HepG2 (cell line): ENCODE measurements at regions not wholly inside any gene's neighbourhood (a gene's known extent, or its start where the extent isn't known, plus 50 kb on each side); places are given as distances from the start of the nearest gene placed in this dataset.

ENCODE experiments used
- ATAC-seq: fragments of 200-7000 bp; cut with Tn5 transposase; 3 replicates; pipeline ENCODE4 v1.9.1; 2020; ENCODE audit warnings: mild to moderate bottlenecking, moderate library complexity
- BruUV-seq: library from RNA; stranded (reverse); fragments of 400-500 nt; replicated peaks from 2 replicates; lab custom pipeline; 2021; lab: Mats Ljungman, UMichigan
- CTCF ChIA-PET: fragments of 300-600 bp; formaldehyde crosslinking; extraction: SDS; loops from one replicate; lab custom pipeline; 2021; ENCODE audit warnings: low total read pairs, inconsistent platforms, low intra/inter-chr PET ratio; lab: Yijun Ruan, JAX
- POLR2A ChIA-PET: fragments of 350-600 bp; sonication (Branson Sonifier 250); formaldehyde crosslinking; loops from one replicate; lab custom pipeline; 2020; ENCODE audit warnings: antibody characterized with exemption, inconsistent platforms; lab: Yijun Ruan, JAX
- DNase-seq: peaks from one replicate; pipeline ENCODE4 v3.0.0-alpha.2; 2015; ENCODE audit warnings: low spot score
- FAIRE-seq: peaks from 3 replicates; lab custom pipeline; 2011; peaks lifted over from hg19 to GRCh38; lab: Jason Lieb, UNC
- H2AFZ ChIP-seq: one replicate; pipeline ENCODE4 v1.6.1; 2011; ENCODE audit warnings: low read length, inconsistent platforms
- H3K27ac ChIP-seq: fragments of 300-600 bp; 3 replicates; pipeline ENCODE4 v1.8.0; 2011; ENCODE audit warnings: mixed run types, mild to moderate bottlenecking, mixed read lengths, low read length, inconsistent platforms; ENCODE audit not compliant: insufficient read depth; ENCODE audit errors: extremely low read length
- H3K27me3 ChIP-seq, 2 experiments: fragments of 200-600 bp in 1 of 2; 2 replicates in 1 of 2; 3 replicates in 1 of 2; pipeline versions ENCODE4 v1.6.0 to v1.8.0; 2011; ENCODE audit warnings: low read length in 2 of 2, mild to moderate bottlenecking in 2 of 2, moderate library complexity in 2 of 2, inconsistent platforms in 1 of 2; ENCODE audit not compliant: insufficient read depth in 2 of 2, control insufficient read depth in 1 of 2
- H3K36me3 ChIP-seq, 2 experiments: fragments of 200-600 bp in 1 of 2; replicated peaks in 1 of 2; 2 replicates in 1 of 2; 3 replicates in 1 of 2; pipeline versions ENCODE4 v1.5.1 to v1.8.0; 2011; ENCODE audit warnings: low read length in 2 of 2, inconsistent platforms in 1 of 2; ENCODE audit not compliant: insufficient read depth in 2 of 2, control insufficient read depth in 1 of 2
- H3K4me1 ChIP-seq: 2 replicates; pipeline ENCODE4 v1.5.1; 2012; ENCODE audit warnings: low read length, inconsistent platforms; ENCODE audit not compliant: insufficient read depth
- H3K4me2 ChIP-seq: 2 replicates; pipeline ENCODE4 v1.6.0; 2011; ENCODE audit warnings: low read depth, low read length, inconsistent platforms
- H3K4me3 ChIP-seq, 3 experiments: fragments of 200-600 bp in 1 of 3; sonication (generic), shearing (Covaris generic) in 1 of 3; replicated peaks in 1 of 3; 2 replicates each; pipeline ENCODE4 v1.5.1; 2011 to 2016; ENCODE audit warnings: low read length in 3 of 3, inconsistent platforms in 2 of 3, low read depth in 2 of 3, mild to moderate bottlenecking in 2 of 3, control low read depth in 1 of 3, mixed read lengths in 1 of 3; ENCODE audit not compliant: insufficient read depth in 1 of 3
- H3K79me2 ChIP-seq: one replicate; pipeline ENCODE4 v1.6.1; 2011; ENCODE audit warnings: low read length, inconsistent platforms; ENCODE audit not compliant: insufficient read depth
- H3K9ac ChIP-seq: 2 replicates; pipeline ENCODE4 v1.6.0; 2011; ENCODE audit warnings: mild to moderate bottlenecking, low read depth, low read length, inconsistent platforms; ENCODE audit not compliant: insufficient read depth
- H3K9me3 ChIP-seq: 2 replicates; pipeline ENCODE4 v1.5.1; 2012; ENCODE audit warnings: mild to moderate bottlenecking, low read length
- H4K20me1 ChIP-seq: 2 replicates; pipeline ENCODE4 v1.6.0; 2011; ENCODE audit warnings: inconsistent platforms, mild to moderate bottlenecking, low read length, moderate library complexity; ENCODE audit not compliant: insufficient read depth
- ERF ChIP-seq: IDR thresholded peaks from 2 replicates; pipeline ENCODE4 v1.6.1; 2018; ENCODE audit warnings: missing biosample characterization, missing genetic modification reagents
- KDM5A ChIP-seq: fragments of 200-600 bp; sonication (generic); IDR thresholded peaks from 2 replicates; pipeline ENCODE4 v1.7.0; 2018; ENCODE audit warnings: antibody characterized with exemption, mild to moderate bottlenecking, low read length, borderline replicate concordance
- KLF12 ChIP-seq: sonication (generic); formaldehyde crosslinking; IDR thresholded peaks from 2 replicates; pipeline ENCODE4 v1.4.0; 2020; ENCODE audit warnings: missing genetic modification reagents, borderline replicate concordance
- POLR2AphosphoS5 ChIP-seq: IDR thresholded peaks from 2 replicates; pipeline ENCODE4 v1.6.1; 2012; ENCODE audit warnings: low read depth, low read length
- WGBS: methylation state at CpG from one replicate; pipeline ENCODE4 v1.1.6; 2017; ENCODE audit warnings: low lambda C conversion rate; 5-methylcytosine and 5-hydroxymethylcytosine counted together
- in situ Hi-C: cut with HindIII; loops from 2 replicates; pipeline ENCODE4 v1.10.0; 2017; ENCODE audit warnings: low pct_unique_long_range_greater_than_20kb; ENCODE audit not compliant: extremely low pct_ligation_motif_present
- intact Hi-C: fragments of 100-400 bp; cut with micrococcal nuclease; formaldehyde crosslinking; loops from one replicate; pipeline ENCODE4 v1.10.0; 2022; ENCODE audit not compliant: unreplicated experiment
- TF ChIP-seq, protein P1 (sequence below), 2 experiments: fragments of 450-650 bp in 1 of 2; sonication (generic) in 1 of 2; formaldehyde crosslinking in 1 of 2; IDR thresholded peaks; 2 replicates each; pipeline versions ENCODE4 v1.6.1 to v1.8.0; 2016 to 2022; ENCODE audit warnings: antibody characterized with exemption in 1 of 2, mild to moderate bottlenecking in 1 of 2, missing genetic modification reagents in 1 of 2
- TF ChIP-seq, protein P2 (sequence below): IDR thresholded peaks from 2 replicates; pipeline ENCODE4 v1.6.1; 2016; ENCODE audit warnings: missing compliant biosample characterization, missing genetic modification reagents, borderline replicate concordance

DNA sequence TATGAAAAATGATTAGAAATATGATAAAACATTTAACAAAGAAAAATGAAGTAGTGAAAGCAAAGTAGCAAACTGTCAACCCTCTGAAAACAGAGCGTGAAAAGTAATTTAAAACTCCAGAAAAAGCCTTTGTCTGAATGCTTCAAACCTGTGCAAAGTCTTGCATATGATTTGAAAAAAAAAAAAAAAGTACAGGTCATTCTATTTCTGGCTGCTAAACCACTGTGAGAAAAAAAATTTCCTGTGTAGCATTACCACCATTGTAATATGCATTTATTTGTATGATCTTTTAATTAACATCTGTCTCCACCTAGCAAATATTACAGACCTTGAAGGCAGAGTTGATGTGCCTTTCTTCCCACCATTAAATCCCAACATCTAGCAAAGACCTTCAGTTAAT lies 82.1 kb upstream of the CCDC68 start:
- no peak overlapping the region for H3K27ac ChIP-seq
- POLR2A ChIA-PET = no interaction called here
- WGBS = 0% methylated on average over 1 of the region's 1 CpG

More for the DNA sequence above, 82.1 kb upstream of the CCDC68 start:
- H3K4me1 ChIP-seq = no peaks in the 10 kb centered on the region
- intact Hi-C loops = no loop called here
- no peaks in the 10 kb centered on the region for H3K36me3 ChIP-seq
- H3K79me2 ChIP-seq = no peaks in the 10 kb centered on the region
- no peak for FAIRE-seq
- no peak overlapping the region for H3K4me3 ChIP-seq
- CTCF ChIA-PET = no interaction called here
- no peak for ATAC-seq
- no peaks in the 10 kb centered on the region for H3K27me3 ChIP-seq
- no peaks in the 10 kb centered on the region for H3K9me3 ChIP-seq
- H2AFZ ChIP-seq = no peak overlapping the region
- in situ Hi-C loops = no loop called here
- H3K4me2 ChIP-seq = no peak overlapping the region
- BruUV-seq = no TSS peak
- no peak for DNase-seq
- TF ChIP-seq KLF12 (CRISPR knock-in tag) (no peak), POLR2AphosphoS5 (no peak), ERF (CRISPR knock-in tag) (no peak), KDM5A (no peak)
- TF ChIP-seq, protein P1, sequence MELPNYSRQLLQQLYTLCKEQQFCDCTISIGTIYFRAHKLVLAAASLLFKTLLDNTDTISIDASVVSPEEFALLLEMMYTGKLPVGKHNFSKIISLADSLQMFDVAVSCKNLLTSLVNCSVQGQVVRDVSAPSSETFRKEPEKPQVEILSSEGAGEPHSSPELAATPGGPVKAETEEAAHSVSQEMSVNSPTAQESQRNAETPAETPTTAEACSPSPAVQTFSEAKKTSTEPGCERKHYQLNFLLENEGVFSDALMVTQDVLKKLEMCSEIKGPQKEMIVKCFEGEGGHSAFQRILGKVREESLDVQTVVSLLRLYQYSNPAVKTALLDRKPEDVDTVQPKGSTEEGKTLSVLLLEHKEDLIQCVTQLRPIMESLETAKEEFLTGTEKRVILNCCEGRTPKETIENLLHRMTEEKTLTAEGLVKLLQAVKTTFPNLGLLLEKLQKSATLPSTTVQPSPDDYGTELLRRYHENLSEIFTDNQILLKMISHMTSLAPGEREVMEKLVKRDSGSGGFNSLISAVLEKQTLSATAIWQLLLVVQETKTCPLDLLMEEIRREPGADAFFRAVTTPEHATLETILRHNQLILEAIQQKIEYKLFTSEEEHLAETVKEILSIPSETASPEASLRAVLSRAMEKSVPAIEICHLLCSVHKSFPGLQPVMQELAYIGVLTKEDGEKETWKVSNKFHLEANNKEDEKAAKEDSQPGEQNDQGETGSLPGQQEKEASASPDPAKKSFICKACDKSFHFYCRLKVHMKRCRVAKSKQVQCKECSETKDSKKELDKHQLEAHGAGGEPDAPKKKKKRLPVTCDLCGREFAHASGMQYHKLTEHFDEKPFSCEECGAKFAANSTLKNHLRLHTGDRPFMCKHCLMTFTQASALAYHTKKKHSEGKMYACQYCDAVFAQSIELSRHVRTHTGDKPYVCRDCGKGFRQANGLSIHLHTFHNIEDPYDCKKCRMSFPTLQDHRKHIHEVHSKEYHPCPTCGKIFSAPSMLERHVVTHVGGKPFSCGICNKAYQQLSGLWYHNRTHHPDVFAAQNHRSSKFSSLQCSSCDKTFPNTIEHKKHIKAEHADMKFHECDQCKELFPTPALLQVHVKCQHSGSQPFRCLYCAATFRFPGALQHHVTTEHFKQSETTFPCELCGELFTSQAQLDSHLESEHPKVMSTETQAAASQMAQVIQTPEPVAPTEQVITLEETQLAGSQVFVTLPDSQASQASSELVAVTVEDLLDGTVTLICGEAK (IDR thresholded peaks at IDR 0.05) = no peak
- TF ChIP-seq, protein P1 (CRISPR knock-in tag; IDR thresholded peaks at IDR 0.05) = no peak
- TF ChIP-seq, protein P2, sequence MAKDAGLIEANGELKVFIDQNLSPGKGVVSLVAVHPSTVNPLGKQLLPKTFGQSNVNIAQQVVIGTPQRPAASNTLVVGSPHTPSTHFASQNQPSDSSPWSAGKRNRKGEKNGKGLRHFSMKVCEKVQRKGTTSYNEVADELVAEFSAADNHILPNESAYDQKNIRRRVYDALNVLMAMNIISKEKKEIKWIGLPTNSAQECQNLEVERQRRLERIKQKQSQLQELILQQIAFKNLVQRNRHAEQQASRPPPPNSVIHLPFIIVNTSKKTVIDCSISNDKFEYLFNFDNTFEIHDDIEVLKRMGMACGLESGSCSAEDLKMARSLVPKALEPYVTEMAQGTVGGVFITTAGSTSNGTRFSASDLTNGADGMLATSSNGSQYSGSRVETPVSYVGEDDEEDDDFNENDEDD (CRISPR knock-in tag) = no peak
- no peak overlapping the region for H3K9ac ChIP-seq
- H4K20me1 ChIP-seq = no peaks in the 10 kb centered on the region
